ENCODE measurements at regions not wholly inside any gene's neighbourhood (a gene's known extent, or its start where the extent isn't known, plus 50 kb on each side); places are given as distances from the start of the nearest gene placed in this dataset.

- intact Hi-C loops (cut with micrococcal nuclease): no loop called here
- no peak overlapping the region for H2AFZ ChIP-seq (ENCODE audit: low read depth, low read length)
- no peak for FAIRE-seq
Measured at GRCh38 chr5:159525117-159525516, 194.8 kb upstream of the IL12B start.

GRCh38 chr5:159527546-159528254 lies 197.4 kb upstream of the IL12B start:
- CTCF ChIA-PET: interaction anchor here (0.6 kb wide), 1 partner anchor 12 kb away, joined by 4 read pairs; no protein-coding TSS in a partner anchor
- no peaks in the 10 kb centered on the region for H3K27me3 ChIP-seq (ENCODE audit: control insufficient read depth in 2 of 2, insufficient read depth in 2 of 2, low read length in 2 of 2)
- H3K9me1 ChIP-seq (replicated peaks; ENCODE audit: control insufficient read depth, extremely low read depth, insufficient read depth, low read length): no peaks in the 10 kb centered on the region
- DNase-seq (ENCODE audit: low read depth, low spot score): no peak
- TF ChIP-seq CTCF (IDR thresholded peaks at IDR 0.05; ENCODE audit: extremely low read depth in 1 of 2, insufficient read depth in 1 of 2, low read depth in 1 of 2, low read length in 2 of 2): no peak
- TF ChIP-seq JUN (IDR thresholded peaks at IDR 0.05; ENCODE audit: borderline replicate concordance, insufficient read depth, insufficient read length, low read depth): no peak
- no peak for TF ChIP-seq EZH2 (IDR thresholded peaks at IDR 0.05; ENCODE audit: borderline replicate concordance, low read depth, low read length, severe bottlenecking)
- no peak for TF ChIP-seq FOS (IDR thresholded peaks at IDR 0.05; ENCODE audit: borderline replicate concordance, insufficient read depth, low read length)
- TF ChIP-seq MAX (IDR thresholded peaks at IDR 0.05; ENCODE audit: insufficient read depth, insufficient read length): no peak
- TF ChIP-seq POLR2A (IDR thresholded peaks at IDR 0.05; ENCODE audit: low read depth, low read length): no peak
- no peak for TF ChIP-seq POLR2AphosphoS5 (IDR thresholded peaks at IDR 0.05; ENCODE audit: insufficient read depth, low read depth, low read length)
- no peak for TF ChIP-seq GATA2 (IDR thresholded peaks at IDR 0.05; ENCODE audit: insufficient read depth, insufficient read length, low read depth, low read length)
- no peak for TF ChIP-seq MYC (IDR thresholded peaks at IDR 0.05; ENCODE audit: low read depth, low read length)
- BruUV-seq (replicated peaks): no TSS peak
- no peaks in the 10 kb centered on the region for H3K79me2 ChIP-seq (ENCODE audit: control insufficient read depth, insufficient read depth, low read length)
- H4K20me1 ChIP-seq (replicated peaks; ENCODE audit: control insufficient read depth, extremely low read depth, insufficient read depth, low read length): no peaks in the 10 kb centered on the region
- H3K27ac ChIP-seq (ENCODE audit: insufficient read depth, low read depth, low read length): no peak overlapping the region
- no peak overlapping the region for H2AFZ ChIP-seq (ENCODE audit: low read depth, low read length)
- H3K9ac ChIP-seq (replicated peaks; ENCODE audit: extremely low read depth, insufficient read depth, low read length): no peak overlapping the region
- no peaks in the 10 kb centered on the region for H3K4me1 ChIP-seq (ENCODE audit: control insufficient read depth, extremely low read depth, insufficient read depth, low read length)
- dilution Hi-C loops (cut with MboI; ENCODE audit: extremely low pct_ligation_motif_present, low sequenced_read_pairs): no loop called here
- no peak overlapping the region for H3K4me2 ChIP-seq (ENCODE audit: insufficient read depth, low read length)
- intact Hi-C loops (cut with micrococcal nuclease): no loop called here
- no peak overlapping the region for H3K4me3 ChIP-seq (replicated peaks in 1 of 3; ENCODE audit: insufficient read depth in 1 of 3, low read depth in 1 of 3, low read length in 3 of 3)
- no peaks in the 10 kb centered on the region for H3K9me3 ChIP-seq (replicated peaks; ENCODE audit: control insufficient read depth, insufficient read depth, low read length)
- POLR2A ChIA-PET: no interaction called here
- H3K36me3 ChIP-seq (ENCODE audit: control insufficient read depth in 2 of 2, extremely low read depth in 1 of 2, insufficient read depth in 2 of 2, low read length in 2 of 2): no peaks in the 10 kb centered on the region
- FAIRE-seq: no peak

More at GRCh38 chr5:159525117-159525516, 194.8 kb upstream of the IL12B start:
- no peaks in the 10 kb centered on the region for H3K27me3 ChIP-seq (ENCODE audit: control insufficient read depth in 2 of 2, insufficient read depth in 2 of 2, low read length in 2 of 2)
- H3K4me2 ChIP-seq (ENCODE audit: insufficient read depth, low read length): no peak overlapping the region
- CTCF ChIA-PET: no interaction called here
- BruUV-seq (replicated peaks): no TSS peak
- POLR2A ChIA-PET: no interaction called here
- dilution Hi-C loops (cut with MboI; ENCODE audit: extremely low pct_ligation_motif_present, low sequenced_read_pairs): no loop called here
- H4K20me1 ChIP-seq (replicated peaks; ENCODE audit: control insufficient read depth, extremely low read depth, insufficient read depth, low read length): no peaks in the 10 kb centered on the region
- no peaks in the 10 kb centered on the region for H3K4me1 ChIP-seq (ENCODE audit: control insufficient read depth, extremely low read depth, insufficient read depth, low read length)
- no peaks in the 10 kb centered on the region for H3K79me2 ChIP-seq (ENCODE audit: control insufficient read depth, insufficient read depth, low read length)
- H3K9me1 ChIP-seq (replicated peaks; ENCODE audit: control insufficient read depth, extremely low read depth, insufficient read depth, low read length): no peaks in the 10 kb centered on the region
- DNase-seq (ENCODE audit: low read depth, low spot score): no peak
- no peak overlapping the region for H3K9ac ChIP-seq (replicated peaks; ENCODE audit: extremely low read depth, insufficient read depth, low read length)
- H3K27ac ChIP-seq (ENCODE audit: insufficient read depth, low read depth, low read length): no peak overlapping the region
- H3K4me3 ChIP-seq (replicated peaks in 1 of 3; ENCODE audit: insufficient read depth in 1 of 3, low read depth in 1 of 3, low read length in 3 of 3): no peak overlapping the region
- no peaks in the 10 kb centered on the region for H3K9me3 ChIP-seq (replicated peaks; ENCODE audit: control insufficient read depth, insufficient read depth, low read length)
- H3K36me3 ChIP-seq (ENCODE audit: control insufficient read depth in 2 of 2, extremely low read depth in 1 of 2, insufficient read depth in 2 of 2, low read length in 2 of 2): no peaks in the 10 kb centered on the region
- TF ChIP-seq MAX (IDR thresholded peaks at IDR 0.05; ENCODE audit: insufficient read depth, insufficient read length) (no peak), FOS (IDR thresholded peaks at IDR 0.05; ENCODE audit: borderline replicate concordance, insufficient read depth, low read length) (no peak)
